ENCODE measurements at regions not wholly inside any gene's neighbourhood (a gene's known extent, or its start where the extent isn't known, plus 50 kb on each side); places are given as distances from the start of the nearest gene placed in this dataset.

GRCh38 chr2:173672573-173673340, 292.4 kb downstream of the SP3 start:
- TF ChIP-seq CTCF (IDR thresholded peaks at IDR 0.05) (no peak), POLR2A (IDR thresholded peaks at IDR 0.05) (no peak)

Data from stomach (tissue), 4 donors.